Umbilical cord (tissue), 1 donor: ENCODE measurements at regions not wholly inside any gene's neighbourhood (a gene's known extent, or its start where the extent isn't known, plus 50 kb on each side); places are given as distances from the start of the nearest gene placed in this dataset.
"Not testable (repeated sequence)": the region's sequence is repeated elsewhere in the genome, so short reads cannot be mapped to it uniquely, and the experiment has no call there.

Experiments
- DNase-seq: peaks from one replicate; pipeline ENCODE4 v3.0.0-alpha.2; 2015; ENCODE audit warnings: low spot score

GRCh38 chr4:13762130-13762529, 134.6 kb upstream of the BOD1L1 start:
- DNase-seq = no peak

DNA sequence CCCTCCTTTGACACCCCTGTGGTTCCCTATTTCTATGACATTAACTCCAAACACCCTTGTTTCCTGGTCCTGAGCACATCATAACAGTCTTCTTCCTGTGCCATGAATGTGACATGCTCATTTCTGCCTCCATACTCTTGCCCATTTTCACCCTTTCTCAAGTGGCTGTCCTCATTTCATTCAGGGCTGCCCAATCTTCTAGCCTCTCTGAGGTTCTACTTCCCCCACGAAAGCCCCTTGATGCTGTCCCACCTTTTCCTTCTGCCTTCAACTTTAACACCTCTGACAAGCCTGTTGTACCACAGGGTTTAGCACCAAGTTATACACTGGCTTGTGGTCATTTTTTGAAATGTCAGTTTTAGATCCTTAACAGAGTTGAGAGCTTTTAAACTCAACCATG, 136.2 kb upstream of the BOD1L1 start:
- DNase-seq = no peak

DNA sequence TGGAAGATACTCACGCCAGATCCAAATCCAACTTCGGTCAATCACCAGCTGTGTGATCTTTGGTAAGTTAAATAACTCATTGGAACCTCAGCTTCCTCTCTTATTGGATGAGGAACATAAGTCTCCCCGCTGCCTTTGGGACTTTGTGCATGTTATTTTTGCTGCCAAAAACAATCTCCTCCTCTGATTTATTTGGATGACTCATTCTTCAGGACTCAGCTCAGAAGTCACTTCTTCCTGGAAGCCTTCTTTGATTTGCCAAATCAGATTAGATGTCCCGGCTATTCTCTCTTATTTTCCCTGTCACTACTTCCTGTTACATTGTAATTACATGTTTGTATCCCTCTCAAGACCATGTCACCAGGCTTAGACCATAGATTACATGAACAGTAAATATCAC, 138.0 kb upstream of the BOD1L1 start:
- DNase-seq = no peak

GRCh38 chr4:13766761-13767540, 139.4 kb upstream of the BOD1L1 start:
- DNase-seq = no peak

- DNase-seq = no peak
These were observed 149.8 kb upstream of the BOD1L1 start for GRCh38 chr4:13777341-13777740.

DNA sequence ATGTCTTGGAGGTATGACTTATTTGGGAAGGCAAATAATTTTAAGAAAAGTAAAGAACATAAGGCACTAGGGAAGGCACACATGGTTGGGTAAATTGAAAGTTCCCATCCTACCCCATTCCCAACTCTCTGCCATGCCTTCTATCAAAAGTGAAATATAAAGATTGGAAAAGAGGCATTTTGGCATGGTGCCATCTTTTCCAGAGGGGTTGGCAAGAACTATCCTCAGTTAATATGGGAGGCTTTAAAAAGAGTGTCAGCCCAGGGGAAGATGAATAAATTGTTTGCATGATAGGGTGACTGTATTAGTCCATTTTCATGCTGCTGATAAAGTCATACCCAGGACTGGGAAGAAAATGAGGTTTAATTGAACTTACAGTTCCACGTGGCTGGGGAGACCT, 150.8 kb upstream of the BOD1L1 start:
- no peak for DNase-seq

- no peak for DNase-seq
These were observed 154.7 kb upstream of the BOD1L1 start for GRCh38 chr4:13782231-13782630.

GRCh38 chr4:13783800-13784411, 156.4 kb upstream of the BOD1L1 start:
- no peak for DNase-seq

DNA sequence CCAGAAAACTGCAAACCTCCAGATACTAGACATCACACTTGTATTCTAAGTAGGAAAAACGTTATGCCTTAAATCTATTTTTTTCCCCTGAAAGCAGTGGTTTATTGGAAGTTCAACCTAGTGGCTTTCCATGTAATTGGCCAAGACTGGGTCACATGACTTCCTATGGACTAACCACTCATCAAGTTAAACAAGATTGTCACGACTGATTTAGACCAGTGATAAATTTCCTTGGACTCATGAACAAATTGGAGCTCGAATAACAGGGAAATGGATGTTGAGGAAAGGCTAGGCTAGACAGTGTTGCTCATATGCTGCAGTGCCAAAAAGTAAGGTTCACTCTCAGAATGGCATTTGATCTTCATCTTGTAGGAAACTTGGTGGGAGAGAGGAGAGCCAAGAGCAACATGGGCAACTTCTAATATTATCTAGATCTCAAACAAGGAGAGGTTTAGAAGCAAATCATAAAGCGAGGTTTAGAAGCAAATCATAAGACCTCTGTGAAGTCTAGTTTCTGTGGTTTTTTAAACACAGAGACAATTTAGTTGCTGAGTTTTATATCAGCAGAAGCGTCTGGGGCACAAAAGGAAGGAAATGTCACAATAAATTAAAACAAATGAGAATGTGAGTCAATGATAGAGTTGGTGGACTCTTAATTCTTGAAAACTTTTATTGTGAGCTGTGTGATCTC, 165.6 kb upstream of the BOD1L1 start:
- DNase-seq = no peak

DNA sequence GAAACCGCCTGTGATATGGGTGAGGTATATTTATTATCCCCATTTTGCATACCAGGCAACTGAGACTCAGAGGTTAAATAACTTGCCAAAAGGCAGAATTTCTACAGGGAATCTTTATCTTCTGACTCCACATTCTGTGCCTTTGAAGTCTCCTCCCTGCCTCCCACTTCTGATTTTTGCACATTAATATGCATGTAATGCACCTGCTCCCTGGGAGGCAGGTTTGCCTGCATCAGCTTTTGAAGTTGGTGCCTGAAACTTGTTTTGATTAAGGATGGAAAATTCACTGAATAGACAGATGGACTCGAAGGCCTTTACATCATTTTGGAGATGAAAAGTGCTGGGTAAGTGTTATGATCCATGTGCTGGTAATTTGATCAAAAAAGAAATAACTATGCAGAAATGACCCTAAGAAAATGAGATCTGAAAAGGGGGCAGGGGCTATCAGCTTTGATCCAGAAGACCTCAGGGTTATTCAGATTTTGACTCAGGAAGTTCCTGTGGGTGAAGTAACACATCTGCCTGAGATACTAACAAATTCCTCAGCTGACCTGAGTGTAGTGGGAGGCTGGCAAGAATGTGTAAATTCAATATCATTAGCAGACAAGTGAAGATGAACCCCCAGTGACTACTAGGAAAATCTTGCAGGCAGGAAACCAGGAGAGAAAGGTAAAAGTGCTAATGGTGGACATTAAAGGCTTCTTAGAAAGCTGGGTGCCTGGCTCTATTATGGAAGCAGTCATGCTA, 167.5 kb upstream of the BOD1L1 start:
- DNase-seq = no peak

DNA sequence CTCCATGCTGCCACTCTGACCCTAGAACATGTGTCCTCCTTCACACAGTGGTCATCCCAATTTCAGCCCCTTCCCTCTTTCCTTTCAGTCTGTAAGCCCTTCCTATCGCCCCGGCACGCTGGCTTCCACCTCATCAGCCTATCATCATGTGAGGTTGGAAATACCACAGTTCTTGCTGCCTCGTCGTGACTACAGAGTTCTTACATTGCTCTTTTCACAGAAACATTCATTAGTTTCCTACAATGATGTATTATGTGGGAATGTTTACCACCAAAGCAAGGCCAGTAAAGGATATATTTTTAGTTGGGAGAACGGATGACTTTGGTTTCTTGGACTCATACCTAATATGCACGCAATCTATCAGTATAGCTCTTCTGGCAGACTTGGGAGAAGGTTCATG, 169.5 kb upstream of the BOD1L1 start:
- DNase-seq = no peak

GRCh38 chr4:13815231-13815630, 187.7 kb upstream of the BOD1L1 start:
- no peak for DNase-seq

DNA sequence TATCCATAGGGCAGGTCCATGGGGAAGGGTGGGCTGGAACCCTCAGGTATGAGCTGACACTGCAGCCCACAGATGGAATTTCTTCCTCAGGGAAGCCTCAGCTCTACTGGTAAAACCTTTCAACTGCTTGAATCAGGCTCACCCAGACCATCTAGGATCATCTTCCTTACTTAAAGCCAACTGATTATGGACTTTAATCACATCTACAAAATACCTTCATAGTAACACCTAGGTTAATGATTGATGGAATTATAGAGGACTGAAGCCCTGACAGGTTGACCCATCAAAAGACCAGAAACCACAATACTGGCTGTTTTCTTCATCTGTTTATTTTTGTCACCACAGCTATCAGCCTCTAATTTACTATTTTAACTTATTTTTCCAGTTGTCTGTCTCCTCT, 188.9 kb upstream of the BOD1L1 start:
- no peak for DNase-seq

DNA sequence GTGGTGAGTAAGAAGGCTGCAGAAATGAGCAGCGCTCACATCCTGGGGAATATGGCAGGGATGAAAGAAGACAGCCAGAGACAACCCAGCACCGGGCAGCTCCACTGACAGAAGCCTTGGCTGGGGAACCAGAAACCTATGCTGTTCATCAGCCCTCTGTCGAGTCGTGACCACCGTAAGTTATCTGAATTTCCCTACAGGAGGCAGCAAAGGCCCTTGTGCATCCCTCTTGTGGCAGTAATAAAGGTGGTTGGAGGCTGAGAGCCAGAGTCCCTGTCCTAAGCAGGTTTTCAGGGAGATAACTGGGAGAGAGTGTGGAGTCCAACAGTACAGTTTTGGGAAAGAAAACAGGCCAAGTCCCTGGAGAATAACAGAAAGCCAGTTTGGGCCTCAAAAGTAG, 194.0 kb upstream of the BOD1L1 start:
- no peak for DNase-seq

DNA sequence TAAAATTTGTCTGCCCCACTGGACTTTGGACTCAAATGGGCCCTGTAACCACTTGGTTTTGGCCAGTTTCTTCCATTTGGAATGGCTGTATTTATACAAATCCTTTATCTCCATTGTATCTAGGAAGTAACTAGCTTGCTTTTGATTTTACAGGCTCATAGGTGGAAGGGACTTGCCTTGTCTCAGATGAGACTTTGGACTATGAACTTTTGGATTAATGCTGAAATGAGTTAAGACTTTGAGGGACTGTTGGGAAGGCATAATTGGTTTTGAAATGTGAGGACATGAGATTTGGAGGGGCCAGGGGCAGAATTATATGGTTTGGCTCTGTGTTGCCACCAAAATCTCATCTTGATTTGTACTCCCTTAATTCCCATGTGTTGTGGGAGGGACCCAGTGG, 198.3 kb upstream of the BOD1L1 start:
- not testable (repeated sequence) for DNase-seq

GRCh38 chr4:13829457-13829856, 201.9 kb upstream of the BOD1L1 start:
- DNase-seq = no peak

DNA sequence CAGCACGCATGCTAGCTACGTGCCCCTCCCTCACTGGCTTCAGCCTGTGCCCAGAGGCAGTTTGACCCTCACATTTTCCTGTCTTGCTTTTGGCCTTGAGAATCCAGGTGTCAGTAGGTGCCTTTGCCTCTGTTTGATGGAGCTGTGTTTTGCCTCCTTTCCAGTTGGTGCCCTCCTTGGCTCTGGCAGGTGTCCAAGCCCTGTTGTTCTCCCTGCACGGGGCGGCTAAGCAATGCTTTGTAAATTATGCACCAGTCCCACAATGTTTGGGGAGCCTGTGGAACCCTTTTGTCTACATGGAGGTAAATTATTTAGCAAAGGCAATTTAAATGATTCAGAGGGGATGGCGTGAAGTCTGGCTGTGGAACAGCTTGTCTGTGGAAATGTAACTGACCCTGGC, 202.9 kb upstream of the BOD1L1 start:
- no peak for DNase-seq

DNA sequence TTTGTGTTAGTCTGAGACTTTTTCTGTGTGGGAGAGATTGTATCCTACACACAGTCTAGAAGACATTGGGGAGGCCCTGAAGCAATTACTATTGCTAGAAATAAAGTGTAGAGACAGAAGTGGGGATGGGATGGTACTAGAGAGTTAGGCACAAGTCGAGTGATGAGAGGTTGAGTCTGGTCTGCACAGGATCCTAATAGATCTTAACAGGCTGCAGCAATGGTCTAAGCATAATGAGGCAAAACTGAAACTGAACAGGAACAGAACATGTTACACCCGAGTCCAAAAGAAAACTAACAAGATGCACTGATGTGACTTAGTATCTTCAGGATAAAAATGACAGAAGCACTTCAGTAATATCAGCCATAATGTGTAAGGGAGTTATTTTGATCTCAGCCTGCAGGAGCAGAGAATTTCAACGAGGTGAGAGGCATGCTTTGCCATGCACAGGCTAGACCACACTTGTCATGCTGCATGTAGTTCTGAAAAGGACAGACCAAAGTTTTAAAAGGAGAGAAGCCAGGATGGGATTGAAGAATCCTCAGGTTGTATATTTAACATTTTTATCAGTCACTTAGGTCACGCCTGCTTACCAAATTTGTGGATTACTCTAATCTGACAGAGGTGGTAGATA, 205.8 kb upstream of the BOD1L1 start:
- no peak for DNase-seq

DNA sequence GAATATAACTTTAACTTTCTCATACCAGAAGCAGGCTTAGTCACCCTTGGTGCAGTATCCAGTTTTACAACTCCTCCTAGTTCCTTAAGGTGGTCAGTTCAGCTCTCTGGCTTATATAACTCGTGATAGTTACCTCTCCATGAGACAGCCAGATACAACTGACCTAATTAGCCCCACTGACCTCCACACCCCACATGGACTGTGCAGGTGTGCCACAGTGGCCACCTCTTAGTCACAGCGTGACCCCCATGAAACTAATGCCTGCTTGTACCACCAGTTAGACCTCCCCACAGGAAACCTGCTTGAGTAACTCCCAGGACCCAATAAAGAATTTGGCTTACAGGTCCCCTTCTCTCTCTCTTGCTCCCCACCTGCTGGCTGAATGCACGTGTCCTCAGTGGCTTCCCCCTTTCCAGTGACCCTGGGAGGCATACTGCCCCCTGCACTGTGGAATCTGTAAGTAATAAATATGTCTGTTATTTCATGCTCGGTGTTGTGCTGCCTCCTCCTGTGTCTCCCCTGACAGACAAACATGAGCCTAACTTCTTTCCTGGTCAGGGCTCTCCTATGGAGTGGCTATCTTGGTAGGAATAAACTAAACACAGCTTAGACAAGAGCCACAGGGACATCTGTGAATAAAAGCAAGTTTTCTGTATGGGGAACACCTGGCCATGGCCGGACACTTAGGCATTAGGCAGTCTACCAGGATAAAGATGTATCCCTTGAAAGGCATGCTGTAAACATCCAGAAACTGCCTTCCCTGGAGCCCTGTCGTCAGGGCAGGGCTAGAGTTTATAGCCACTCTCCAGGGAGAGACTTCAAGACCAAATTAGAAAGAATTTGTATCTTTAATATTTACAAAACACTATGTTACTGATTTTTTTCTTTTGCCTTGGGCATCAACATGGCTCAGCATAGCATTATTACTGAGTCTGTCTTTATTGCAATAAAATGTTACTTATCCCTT, 209.7 kb upstream of the BOD1L1 start:
- DNase-seq = no peak

DNA sequence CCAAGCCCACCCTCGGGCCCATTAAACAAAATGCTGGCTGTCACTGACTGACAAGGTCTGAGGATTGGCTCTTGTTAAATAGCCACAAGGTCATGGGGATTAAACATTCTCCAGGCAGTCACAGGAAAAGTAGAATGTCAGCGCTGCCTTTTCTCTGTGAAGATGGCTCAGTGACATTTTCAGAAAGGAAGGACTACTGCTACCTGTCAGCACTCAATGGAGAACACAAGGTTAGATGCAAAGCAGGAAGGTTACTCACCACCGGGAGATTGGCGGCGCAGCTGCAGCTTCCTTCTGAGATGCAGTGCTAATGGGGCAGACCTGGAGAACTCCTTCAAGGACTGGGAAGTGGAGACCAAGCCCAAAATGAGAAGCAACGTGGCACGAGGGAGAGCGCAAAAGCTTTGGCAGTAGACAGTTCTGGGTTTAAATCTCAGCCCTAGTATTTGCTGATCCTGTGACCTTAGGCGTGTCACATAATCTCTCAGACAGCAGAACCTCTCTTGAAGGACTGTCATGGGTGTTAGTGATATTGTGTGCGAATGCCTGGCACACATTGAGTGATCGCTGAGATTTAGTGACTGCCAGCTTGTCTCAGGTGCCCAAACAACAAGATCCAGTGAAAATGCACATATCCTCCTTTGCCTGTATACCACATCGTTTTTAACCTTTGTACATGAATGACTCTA, 213.1 kb upstream of the BOD1L1 start:
- no peak for DNase-seq
